Activated CD8-positive, alpha-beta memory T cell treated with anti-CD3 and anti-CD28 coated beads for 1 hour (primary cell): ENCODE measurements at regions not wholly inside any gene's neighbourhood (a gene's known extent, or its start where the extent isn't known, plus 50 kb on each side); places are given as distances from the start of the nearest gene placed in this dataset.

Experiments used
- DNase-seq, 2 donors: peaks; one replicate each; pipeline ENCODE4 v3.0.0-alpha.2; 2020; ENCODE audit warnings: low read depth in 1 of 2; ENCODE audit errors: extremely low read depth in 1 of 2

- DNase-seq = no peak
Measured at GRCh38 chr14:101501858-101502615, 59.3 kb upstream of the DIO3 start.

- no peak for DNase-seq
Measured at GRCh38 chr14:101502761-101503392, 58.4 kb upstream of the DIO3 start.

DNA sequence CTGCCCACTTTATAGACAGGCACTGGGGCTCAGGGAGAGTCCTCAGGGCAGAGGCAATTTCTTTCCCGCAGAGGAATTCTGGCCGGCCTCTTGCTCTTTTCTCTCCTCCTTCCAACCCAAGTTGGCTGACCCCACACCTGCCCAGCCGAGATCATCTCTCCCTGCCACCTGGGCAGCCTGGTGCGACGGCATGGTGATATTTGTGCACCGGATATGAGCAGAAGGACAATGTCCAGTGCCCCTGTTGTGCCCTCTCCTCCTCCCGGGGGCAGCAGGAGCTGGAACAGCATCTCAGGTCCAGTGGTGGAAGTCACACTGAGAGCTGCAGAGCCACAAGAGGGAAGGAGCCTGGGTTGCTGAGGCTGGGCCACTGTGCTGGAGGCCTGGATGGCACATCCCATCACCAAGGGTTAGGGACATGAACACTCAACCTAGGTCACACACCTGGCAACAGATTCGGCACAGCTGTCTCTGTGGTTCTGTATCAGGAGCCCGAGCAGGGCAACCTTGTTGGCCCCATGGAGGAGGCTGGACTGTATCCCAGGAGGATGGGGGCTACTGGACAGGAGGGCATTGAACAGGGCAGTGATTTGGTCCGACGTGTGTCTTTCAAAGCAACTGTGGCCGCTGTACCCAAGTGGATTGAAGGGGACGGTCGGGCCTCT lies 57.7 kb upstream of the DIO3 start:
- no peak for DNase-seq

- DNase-seq = no peak
Measured at GRCh38 chr14:101504096-101504948, 57.0 kb upstream of the DIO3 start.

DNA sequence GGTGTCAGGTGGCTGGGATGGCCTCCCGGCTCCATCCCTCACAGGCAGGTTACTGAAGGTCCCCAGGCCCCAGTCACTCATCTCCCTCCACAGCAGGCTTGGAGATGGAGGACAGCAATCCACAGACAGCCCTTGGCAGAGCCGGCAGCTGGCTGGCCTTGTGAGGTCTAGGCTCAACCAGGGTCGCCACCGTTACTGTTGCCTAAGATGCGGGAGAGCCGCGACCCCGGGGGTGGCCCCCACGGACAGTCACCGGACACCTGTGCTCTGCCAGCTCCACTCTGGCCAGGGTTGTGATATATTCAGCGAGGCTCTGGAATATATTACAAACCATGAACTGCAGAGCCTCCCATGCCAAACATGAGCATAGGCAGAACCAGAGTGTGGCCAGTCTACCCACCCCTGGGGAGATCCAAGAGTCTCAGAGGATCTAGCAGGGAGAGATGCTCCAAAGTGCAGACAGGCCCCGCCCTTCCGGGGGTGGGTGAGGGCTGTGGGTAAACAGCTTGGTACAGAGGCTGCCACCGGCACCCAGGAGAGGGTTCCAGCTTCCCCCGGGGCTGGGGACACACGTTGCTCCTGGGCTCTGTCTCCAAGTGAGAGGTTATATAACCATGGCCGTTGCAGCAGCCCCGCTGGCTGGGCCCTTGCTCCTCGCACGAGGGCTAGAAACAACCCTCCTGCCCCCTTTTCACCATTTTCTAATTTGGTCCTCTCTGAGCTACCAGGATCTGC lies 55.9 kb upstream of the DIO3 start:
- no peak for DNase-seq

- no peak for DNase-seq
Measured at GRCh38 chr14:101506211-101506925, 54.9 kb upstream of the DIO3 start.

DNA sequence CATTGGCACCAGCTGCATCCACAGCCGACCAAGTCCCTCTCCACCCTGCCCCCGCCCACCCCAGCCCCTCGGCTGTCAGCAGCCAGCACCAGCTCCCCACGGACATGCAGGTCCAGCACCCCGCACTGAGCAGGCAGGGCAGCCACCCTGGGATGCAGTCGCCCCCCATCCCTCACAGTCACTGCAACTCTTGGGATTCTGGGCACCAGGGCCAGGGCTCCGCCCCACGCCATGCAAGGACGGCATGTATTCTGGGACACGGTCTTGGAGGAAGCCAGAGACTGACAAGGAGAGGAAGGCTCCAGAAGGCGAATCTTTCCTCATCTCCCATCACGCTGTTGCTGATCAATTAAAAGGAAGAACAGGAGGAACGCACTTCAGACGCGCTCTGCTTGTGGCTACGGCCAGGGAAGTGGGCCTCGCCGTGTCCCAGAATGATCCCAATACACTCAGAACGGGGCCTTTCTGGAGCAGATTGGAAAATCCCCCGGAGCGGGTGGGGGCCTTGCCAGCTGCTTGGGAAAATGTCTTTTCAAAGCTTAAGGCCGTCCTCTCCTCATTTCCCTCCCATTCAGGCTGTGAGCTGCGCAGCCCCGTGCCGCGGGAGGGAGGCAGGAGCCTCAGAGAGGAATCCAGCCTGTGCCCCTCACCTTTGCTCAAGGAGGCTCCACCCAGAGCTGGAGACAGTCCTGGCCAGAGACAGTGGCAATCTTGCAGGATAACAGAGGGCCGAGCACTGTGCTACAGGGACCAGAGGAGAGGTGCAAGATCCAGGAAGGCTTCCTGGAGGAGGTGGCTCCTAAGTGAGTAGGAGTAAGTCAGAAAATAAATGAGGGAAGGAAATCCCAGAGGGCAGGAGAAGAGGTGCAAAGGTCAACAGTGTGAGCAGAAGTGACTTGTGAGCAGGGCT lies 54.1 kb upstream of the DIO3 start:
- no peak for DNase-seq

- no peak for DNase-seq
Measured at GRCh38 chr14:101507836-101508150, 53.5 kb upstream of the DIO3 start.

- no peak for DNase-seq
Measured at GRCh38 chr14:101508196-101508947, 52.9 kb upstream of the DIO3 start.

GRCh38 chr14:101508948-101509729 lies 52.2 kb upstream of the DIO3 start:
- DNase-seq = no peak

DNA sequence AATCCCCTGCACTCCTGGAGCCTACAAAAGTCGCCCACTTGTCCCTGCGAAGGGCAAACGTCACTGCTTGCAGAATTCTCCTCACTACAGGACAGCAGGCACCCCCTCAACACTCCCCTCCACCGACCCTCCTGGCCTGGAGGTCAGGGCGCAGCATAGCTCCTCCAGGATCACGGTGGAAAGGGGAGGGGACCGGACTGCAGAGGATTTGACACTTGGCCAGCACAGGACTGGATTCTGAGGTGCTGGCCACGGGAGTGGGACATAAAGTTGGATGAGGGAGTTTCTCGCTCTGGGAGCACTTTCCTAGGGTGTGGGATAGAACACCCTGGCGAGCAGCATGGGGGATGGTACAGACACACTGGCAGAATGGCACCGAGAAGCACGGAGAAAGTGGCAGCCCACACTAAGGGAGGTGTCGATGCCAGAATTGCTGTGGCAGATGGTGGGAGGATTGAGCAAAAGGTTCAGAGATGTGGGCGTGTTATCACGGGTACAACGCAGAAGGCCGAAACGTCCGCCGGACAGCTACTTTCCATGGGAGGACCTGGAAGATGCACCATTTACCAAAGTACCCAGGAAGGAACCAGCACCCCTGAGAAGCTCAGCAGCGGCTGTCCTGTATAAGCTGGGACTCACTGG lies 51.4 kb upstream of the DIO3 start:
- no peak for DNase-seq

- DNase-seq = no peak
Measured at GRCh38 chr14:101511199-101511598, 50.1 kb upstream of the DIO3 start.
